Ishikawa (cell line): ENCODE measurements at regions not wholly inside any gene's neighbourhood (a gene's known extent, or its start where the extent isn't known, plus 50 kb on each side); places are given as distances from the start of the nearest gene placed in this dataset.

Experiments
- CEBPB ChIP-seq: IDR thresholded peaks from 2 replicates; pipeline ENCODE4 v1.6.1; 2012
- CREB1 ChIP-seq: IDR thresholded peaks from 2 replicates; pipeline ENCODE4 v1.6.1; 2012; ENCODE audit warnings: low read depth
- EGR1 ChIP-seq: IDR thresholded peaks from 2 replicates; pipeline ENCODE4 v1.6.1; 2012
- EP300 ChIP-seq: IDR thresholded peaks from 2 replicates; pipeline ENCODE4 v1.6.1; 2012; ENCODE audit warnings: borderline replicate concordance
- FOXM1 ChIP-seq: IDR thresholded peaks from 2 replicates; pipeline ENCODE4 v1.6.1; 2012; ENCODE audit warnings: low read depth, borderline replicate concordance
- NFIC ChIP-seq: IDR thresholded peaks from 2 replicates; pipeline ENCODE4 v1.6.1; 2012
- RAD21 ChIP-seq: IDR thresholded peaks from 2 replicates; pipeline ENCODE4 v1.6.1; 2012; ENCODE audit warnings: low read depth
- TAF1 ChIP-seq: IDR thresholded peaks from 2 replicates; pipeline ENCODE4 v1.6.1; 2012; ENCODE audit warnings: low read depth, mild to moderate bottlenecking
- TCF12 ChIP-seq: IDR thresholded peaks from 2 replicates; pipeline ENCODE4 v1.6.1; 2012; ENCODE audit warnings: low read depth
- TEAD4 ChIP-seq: IDR thresholded peaks from 2 replicates; pipeline ENCODE4 v1.6.1; 2012
- YY1 ChIP-seq: IDR thresholded peaks from 2 replicates; pipeline ENCODE4 v1.6.1; 2012; ENCODE audit warnings: low read depth
- ZBTB7A ChIP-seq: IDR thresholded peaks from 2 replicates; pipeline ENCODE4 v1.6.1; 2012; ENCODE audit warnings: low read depth
- TF ChIP-seq, protein P1 (sequence below): IDR thresholded peaks from 2 replicates; pipeline ENCODE4 v1.6.1; 2012
- TF ChIP-seq, protein P2 (sequence below): IDR thresholded peaks from 2 replicates; pipeline ENCODE4 v1.6.1; 2012; ENCODE audit warnings: low read depth, mild to moderate bottlenecking
- TF ChIP-seq, protein P3 (sequence below): IDR thresholded peaks from 2 replicates; pipeline ENCODE4 v1.6.1; 2012

DNA sequence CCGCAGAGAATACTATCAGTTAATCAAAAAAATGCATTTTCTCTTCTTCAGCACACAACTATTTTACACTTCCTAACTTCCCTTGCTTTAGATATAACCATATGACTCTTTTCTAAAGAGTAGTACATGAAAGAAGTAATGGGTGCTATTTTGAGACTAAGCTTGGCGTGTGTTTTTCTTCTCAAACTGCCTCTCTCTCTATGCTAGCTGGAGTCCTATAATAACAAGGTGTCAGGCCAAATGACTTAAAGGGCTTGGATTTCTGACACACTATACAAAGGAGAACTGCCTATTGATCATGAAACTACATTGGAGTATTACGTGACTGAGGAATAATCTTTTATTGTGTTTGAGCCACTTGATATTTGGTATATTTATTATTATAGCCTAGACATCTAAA lies 1330.1 kb upstream of the SPRY2 start:
- TF ChIP-seq ZBTB7A (no peak), TCF12 (no peak), TAF1 (no peak), NFIC (no peak), EGR1 (no peak), CREB1 (no peak), YY1 (no peak), TEAD4 (no peak)
- TF ChIP-seq, protein P1, sequence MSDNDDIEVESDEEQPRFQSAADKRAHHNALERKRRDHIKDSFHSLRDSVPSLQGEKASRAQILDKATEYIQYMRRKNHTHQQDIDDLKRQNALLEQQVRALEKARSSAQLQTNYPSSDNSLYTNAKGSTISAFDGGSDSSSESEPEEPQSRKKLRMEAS = no peak
- TF ChIP-seq, protein P2, sequence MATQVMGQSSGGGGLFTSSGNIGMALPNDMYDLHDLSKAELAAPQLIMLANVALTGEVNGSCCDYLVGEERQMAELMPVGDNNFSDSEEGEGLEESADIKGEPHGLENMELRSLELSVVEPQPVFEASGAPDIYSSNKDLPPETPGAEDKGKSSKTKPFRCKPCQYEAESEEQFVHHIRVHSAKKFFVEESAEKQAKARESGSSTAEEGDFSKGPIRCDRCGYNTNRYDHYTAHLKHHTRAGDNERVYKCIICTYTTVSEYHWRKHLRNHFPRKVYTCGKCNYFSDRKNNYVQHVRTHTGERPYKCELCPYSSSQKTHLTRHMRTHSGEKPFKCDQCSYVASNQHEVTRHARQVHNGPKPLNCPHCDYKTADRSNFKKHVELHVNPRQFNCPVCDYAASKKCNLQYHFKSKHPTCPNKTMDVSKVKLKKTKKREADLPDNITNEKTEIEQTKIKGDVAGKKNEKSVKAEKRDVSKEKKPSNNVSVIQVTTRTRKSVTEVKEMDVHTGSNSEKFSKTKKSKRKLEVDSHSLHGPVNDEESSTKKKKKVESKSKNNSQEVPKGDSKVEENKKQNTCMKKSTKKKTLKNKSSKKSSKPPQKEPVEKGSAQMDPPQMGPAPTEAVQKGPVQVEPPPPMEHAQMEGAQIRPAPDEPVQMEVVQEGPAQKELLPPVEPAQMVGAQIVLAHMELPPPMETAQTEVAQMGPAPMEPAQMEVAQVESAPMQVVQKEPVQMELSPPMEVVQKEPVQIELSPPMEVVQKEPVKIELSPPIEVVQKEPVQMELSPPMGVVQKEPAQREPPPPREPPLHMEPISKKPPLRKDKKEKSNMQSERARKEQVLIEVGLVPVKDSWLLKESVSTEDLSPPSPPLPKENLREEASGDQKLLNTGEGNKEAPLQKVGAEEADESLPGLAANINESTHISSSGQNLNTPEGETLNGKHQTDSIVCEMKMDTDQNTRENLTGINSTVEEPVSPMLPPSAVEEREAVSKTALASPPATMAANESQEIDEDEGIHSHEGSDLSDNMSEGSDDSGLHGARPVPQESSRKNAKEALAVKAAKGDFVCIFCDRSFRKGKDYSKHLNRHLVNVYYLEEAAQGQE = no peak
- TF ChIP-seq, protein P3, sequence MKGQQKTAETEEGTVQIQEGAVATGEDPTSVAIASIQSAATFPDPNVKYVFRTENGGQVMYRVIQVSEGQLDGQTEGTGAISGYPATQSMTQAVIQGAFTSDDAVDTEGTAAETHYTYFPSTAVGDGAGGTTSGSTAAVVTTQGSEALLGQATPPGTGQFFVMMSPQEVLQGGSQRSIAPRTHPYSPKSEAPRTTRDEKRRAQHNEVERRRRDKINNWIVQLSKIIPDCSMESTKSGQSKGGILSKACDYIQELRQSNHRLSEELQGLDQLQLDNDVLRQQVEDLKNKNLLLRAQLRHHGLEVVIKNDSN = no peak

DNA sequence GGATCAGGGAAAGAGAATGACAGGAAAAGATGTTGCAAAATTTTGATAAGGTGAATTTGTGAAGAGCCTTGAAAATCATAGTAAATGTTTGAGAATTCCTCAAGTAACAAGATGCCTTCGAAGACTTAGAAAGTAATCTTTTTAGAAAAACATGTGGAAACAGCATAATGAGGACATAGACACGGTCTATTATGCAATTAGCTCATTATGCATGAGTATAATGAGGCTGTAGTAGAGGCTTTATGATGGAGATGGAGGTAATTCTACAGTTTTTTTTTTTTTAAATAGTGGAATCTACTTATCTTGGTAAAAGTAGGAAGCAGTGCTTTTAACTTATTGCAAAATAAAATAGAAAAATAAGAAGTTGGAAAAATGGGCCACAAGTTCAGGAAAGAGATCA lies 1329.1 kb upstream of the SPRY2 start:
- TF ChIP-seq EP300 (no peak), ZBTB7A (no peak), NFIC (no peak), TEAD4 (no peak), CEBPB (no peak), CREB1 (no peak), TAF1 (no peak)
- TF ChIP-seq, protein P2 = no peak
- TF ChIP-seq, protein P1 = no peak
- TF ChIP-seq, protein P3 = no peak

DNA sequence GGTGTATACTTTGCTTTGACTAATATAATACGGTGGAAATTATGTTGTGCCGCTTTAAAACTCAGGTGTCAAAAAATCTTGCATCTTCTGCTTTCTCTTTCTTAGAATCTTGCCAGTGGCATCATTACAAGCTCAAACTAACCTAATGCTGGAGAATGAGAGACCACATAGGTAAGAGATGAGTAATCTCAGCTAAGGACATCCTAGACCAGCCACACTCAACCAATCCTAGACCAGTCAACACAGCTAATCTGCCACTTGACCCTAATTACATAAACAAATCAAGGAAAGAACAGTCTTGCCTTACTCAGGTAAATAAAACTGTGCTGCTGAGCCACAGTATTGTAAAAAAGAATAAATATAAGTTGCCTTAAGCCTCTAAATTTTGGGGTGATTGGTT lies 1323.9 kb upstream of the SPRY2 start:
- TF ChIP-seq CREB1 (no peak), FOXM1 (no peak), TEAD4 (no peak), CEBPB (no peak), EP300 (no peak), NFIC (no peak), TCF12 (no peak), RAD21 (no peak), YY1 (no peak), EGR1 (no peak), ZBTB7A (no peak), TAF1 (no peak)
- TF ChIP-seq, protein P1 = no peak
- TF ChIP-seq, protein P2 = no peak
- TF ChIP-seq, protein P3 = no peak

DNA sequence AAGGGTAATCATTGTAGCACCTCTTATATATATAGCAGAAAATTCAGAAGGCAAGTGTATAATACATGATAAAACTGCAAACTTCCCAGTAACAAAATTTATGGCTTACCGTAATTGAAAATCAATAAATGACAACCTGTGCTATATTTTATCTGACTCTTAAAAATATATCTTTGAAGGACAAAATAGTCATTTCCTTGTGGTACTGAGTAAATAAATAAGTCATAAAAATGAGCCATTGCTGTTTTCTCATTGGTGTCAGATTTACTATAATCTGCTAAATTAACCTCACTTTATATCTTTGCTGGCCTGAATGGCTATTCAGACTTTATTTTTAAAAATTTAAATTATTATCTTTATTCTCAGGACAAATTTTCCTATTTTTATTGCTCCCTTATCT lies 1319.1 kb upstream of the SPRY2 start:
- TF ChIP-seq CEBPB (no peak), TEAD4 (no peak), ZBTB7A (no peak), RAD21 (no peak), FOXM1 (no peak), NFIC (no peak), EGR1 (no peak), TAF1 (no peak), TCF12 (no peak), EP300 (no peak)
- TF ChIP-seq, protein P1 = no peak
- TF ChIP-seq, protein P3 = no peak
- TF ChIP-seq, protein P2 = no peak
